ENCODE measurements at regions not wholly inside any gene's neighbourhood (a gene's known extent, or its start where the extent isn't known, plus 50 kb on each side); places are given as distances from the start of the nearest gene placed in this dataset.
"Not testable (repeated sequence)": the region's sequence is repeated elsewhere in the genome, so short reads cannot be mapped to it uniquely, and the experiment has no call there.

DNA sequence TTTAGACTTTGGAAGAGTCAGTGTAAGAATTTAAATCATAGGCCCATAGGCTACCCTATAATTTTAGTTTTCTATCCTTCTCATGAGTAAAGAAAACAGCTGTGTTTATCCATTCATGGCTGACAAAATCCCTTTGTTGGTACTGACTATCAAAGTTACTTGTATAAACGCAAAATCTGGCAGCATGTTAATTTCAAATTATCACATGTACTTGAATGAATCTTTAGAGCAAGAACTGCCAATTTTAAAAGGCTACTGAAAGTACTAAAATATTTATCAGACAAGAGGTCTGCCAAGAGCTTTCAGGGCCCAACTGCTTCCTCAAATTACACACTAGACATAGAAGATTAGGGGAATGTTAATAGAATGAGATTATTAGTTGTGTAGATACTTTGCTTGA, 66.6 kb downstream of the MYL12B start:
- no peak for DNase-seq (ENCODE audit: low spot score)

DNA sequence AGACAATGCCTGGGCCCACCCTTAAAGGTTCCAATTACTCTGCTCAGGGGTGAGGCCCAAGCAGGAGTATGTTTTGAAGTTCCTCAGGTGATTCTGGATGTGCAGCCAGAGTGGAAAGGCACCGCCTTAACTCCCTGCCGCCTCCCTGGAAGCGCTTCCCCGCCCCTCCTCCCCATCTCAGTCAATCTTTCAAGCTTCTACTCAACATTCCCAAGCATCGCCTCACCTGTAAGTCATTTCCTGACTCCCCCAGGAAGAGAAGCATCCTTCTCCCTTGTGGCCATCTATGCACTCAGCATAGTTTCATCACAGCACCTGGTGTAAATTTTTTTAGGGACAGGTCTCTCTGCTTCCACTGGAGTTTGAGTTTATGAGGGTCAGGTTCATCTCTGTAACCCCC, 67.5 kb downstream of the MYL12B start:
- no peak for DNase-seq (ENCODE audit: low spot score)

GRCh38 chr18:3329872-3330271, 67.9 kb downstream of the MYL12B start:
- DNase-seq (ENCODE audit: low spot score), result no peak

DNA sequence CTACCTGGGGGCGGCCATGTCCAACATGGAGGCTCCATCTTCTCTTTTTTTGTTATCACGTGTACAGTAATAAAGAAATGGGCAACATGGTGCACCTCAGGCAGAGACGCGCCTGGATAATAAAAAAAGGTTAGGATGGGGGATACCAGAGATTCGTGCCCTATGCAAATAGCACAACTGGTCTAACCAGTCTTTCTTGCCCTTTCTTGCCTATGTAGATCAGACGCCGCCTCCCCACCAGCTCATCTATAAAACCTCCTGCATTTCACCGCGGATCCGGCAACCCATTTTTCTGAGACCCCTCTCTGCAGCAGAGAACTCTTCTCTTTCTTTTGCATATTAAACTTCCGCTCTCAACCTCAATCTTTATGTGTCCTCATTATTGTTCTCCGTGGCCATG, 68.7 kb downstream of the MYL12B start:
- DNase-seq (ENCODE audit: low spot score), result no peak

- DNase-seq (ENCODE audit: low spot score), result no peak
Observed at GRCh38 chr18:3332376-3332775, 70.4 kb downstream of the MYL12B start.

DNA sequence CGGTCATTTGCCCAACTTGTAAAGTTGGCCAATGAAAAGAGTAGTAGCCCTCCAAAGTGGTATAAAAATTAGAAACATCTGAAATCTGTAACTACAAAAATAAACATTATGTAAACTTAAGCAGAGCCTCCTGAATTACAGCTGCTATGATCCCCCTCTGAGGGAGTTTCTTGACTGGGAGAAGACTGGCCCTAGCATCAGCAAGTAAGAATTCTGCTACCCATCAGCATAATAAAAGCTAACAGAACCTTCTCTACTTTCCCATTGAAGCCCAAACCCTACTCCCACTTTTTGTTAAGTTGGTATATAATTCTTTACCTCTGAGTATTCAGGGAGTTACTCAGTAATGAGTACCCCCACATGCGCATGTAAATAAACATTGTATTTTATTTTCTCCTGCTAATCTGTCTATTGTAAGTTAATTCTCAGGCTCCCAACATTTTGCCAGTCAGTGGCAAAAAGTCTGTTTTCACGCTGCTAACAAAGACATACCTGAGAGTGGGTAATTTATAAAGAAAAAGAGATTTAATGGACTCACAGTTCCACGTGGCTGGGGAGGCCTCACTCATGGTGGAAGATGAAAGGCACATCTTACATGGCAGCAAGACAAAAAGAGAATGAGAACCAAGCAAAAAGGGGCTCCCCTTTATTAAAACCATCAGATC, 71.3 kb downstream of the MYL12B start:
- DNase-seq (ENCODE audit: low spot score), result no peak

- no peak for DNase-seq (ENCODE audit: low spot score)
Observed at GRCh38 chr18:3333721-3334386, 71.9 kb downstream of the MYL12B start.

DNA sequence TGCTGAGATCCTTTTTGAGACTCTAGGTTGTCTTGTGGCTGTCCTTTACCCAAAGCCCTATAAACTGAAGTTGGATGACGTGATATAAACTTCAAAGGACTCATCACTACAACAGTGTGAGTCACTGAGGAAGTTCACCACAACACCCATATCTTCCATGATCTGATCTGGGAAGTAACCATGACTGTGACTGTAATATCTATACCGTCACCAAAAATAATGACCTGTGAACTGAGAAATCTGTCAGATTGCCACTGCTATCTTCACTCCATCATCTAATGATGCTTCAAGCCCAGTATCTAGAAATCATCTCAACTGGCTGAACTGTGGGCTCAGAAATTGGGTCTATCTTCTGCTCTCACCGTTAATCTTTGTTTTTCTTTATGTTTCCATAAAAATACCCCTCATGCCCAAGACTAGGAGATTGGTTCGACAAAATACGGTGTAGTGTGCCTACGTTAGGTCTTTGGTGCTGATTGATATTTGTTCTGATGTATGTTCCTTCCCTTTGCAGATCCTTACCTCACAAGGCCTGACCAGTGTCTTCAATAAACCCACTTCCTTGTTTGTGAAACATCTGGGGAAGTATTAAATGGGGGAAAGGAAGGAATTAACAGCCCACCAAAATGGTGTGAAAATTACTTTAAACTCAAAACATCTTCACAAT, 78.2 kb downstream of the MYL12B start:
- no peak for DNase-seq (ENCODE audit: low spot score)

GRCh38 chr18:3340682-3341097, 78.8 kb downstream of the MYL12B start:
- DNase-seq (ENCODE audit: low spot score), result no peak

GRCh38 chr18:3342628-3343027, 80.7 kb downstream of the MYL12B start:
- DNase-seq (ENCODE audit: low spot score), result no peak

DNA sequence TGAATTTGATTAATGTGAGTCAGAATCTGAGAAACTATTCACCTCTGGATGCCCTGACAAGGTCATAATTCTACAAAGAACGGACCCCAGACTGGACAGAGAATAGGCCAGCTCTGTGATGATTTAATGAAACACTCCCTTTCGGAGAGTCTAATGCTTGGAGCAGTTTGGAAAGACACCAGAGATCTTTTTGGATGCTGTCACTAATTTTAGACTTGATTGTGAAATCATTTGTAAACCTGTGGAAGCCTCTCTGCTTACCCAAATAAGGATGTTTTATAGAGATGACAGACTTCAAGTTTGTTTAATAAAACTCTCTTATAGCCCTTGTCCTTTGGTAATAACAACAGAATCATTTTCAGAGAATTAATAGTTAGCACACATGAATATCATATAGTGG, 83.5 kb downstream of the MYL12B start:
- DNase-seq (ENCODE audit: low spot score), result no peak

- DNase-seq (ENCODE audit: low spot score), result no peak
Observed at GRCh38 chr18:3345885-3346284, 84.0 kb downstream of the MYL12B start.

- no peak for DNase-seq (ENCODE audit: low spot score)
Observed at GRCh38 chr18:3346487-3346886, 84.6 kb downstream of the MYL12B start.

DNA sequence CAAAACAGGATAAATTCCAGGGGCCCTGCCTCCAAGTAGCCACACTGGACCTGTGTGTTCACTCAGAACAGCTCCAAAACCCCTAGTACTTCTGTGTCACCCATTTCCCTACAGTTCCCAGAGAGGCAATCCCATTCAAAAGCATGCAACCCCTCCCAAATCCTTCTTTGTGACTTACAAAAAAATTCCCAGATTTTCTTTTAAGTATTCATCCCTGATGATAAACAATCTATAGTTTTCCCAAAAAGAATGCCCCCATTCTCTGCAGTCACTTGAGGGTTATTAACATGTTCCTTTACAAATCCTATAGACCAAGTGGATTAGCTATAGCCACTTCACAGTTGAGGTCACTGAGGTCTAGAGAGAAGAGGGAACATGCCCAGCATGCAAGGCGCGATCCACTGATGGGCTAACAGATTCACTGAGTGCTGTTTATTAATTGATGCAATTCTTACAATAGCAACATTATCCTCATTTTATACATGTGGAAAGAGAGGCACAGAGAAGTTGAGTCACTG, 85.4 kb downstream of the MYL12B start:
- DNase-seq (ENCODE audit: low spot score), result no peak

GRCh38 chr18:3348176-3348575, 86.2 kb downstream of the MYL12B start:
- no peak for DNase-seq (ENCODE audit: low spot score)

GRCh38 chr18:3349046-3349841, 87.3 kb downstream of the MYL12B start:
- DNase-seq (ENCODE audit: low spot score), result not testable (repeated sequence)

DNA sequence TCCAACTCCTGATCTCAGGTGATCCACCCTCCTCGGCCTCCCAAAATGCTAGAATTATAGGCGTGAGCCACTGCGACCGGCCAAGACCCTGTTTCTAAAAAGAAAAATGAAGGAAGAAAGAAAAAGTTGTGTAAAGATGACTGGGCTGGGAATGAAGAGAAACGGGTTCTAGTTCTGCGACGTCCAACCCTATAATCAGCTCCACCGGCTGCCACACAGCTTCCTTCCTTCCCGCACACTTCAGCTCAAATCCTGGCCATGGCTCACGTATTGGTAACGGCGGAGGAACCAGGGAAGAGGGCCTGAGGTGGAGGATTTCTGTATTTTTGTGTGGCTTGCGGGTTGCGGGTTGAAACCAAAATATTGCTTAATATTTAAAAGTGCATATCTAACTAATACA, 88.1 kb downstream of the MYL12B start:
- DNase-seq (ENCODE audit: low spot score), result no peak

DNA sequence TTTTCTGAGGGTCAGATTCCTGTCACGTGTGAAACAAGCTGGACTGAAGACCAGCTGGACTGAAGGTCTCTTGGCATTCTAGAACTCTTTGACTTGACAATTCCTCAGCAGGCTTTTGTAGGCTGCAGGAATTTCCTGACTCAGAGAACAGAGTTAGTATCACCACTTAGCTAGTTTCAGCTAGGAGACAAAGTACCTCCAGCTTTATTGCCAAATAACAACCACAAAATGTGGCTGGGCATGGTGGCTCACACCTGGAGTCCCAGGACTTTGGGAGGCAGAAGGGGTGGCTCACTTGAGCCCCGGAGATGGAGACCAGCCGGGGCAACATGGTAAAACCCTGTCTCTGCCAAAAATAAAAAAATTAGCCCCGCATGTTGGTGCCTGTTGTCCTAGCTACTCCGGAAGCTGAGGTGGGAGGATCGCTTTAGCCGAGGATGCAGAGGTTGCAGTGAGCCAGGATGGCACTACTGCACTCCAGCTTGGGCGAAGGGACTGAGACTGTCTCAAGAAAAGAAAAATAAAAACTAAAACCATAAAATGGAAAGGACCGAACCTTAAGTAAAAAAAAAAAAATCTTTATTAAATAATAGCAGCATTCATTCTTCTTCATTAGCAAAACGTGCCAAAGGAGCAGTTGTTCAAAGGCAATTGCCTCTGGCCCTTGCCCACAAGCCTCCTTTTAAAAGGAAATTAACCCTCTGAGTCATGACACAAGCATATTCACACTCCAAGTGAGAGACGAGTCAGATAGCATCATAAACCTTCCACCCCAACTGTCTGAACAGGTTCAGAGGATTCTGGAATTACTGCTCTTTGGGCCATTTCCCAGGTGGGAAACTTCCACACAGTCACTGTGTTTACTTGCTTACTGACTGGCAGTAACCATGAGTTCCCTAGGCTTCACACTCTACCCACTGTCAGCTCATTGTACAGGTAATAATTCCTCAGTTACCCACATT, 88.9 kb downstream of the MYL12B start:
- DNase-seq (ENCODE audit: low spot score), result no peak

GRCh38 chr18:3354506-3354905, 92.6 kb downstream of the MYL12B start:
- DNase-seq (ENCODE audit: low spot score), result no peak

GRCh38 chr18:3356614-3357013, 93.4 kb upstream of the TGIF1 start:
- no peak for DNase-seq (ENCODE audit: low spot score)

- DNase-seq (ENCODE audit: low spot score), result no peak
Observed at GRCh38 chr18:3357516-3357915, 92.5 kb upstream of the TGIF1 start.
